ENCODE measurements at regions not wholly inside any gene's neighbourhood (a gene's known extent, or its start where the extent isn't known, plus 50 kb on each side); places are given as distances from the start of the nearest gene placed in this dataset.
"Not testable (repeated sequence)": the region's sequence is repeated elsewhere in the genome, so short reads cannot be mapped to it uniquely, and the experiment has no call there.

GRCh38 chr6:96345501-96345900 is 176.1 kb upstream of the UFL1 start:
- no peaks in the 10 kb centered on the region for H3K4me1 ChIP-seq (ENCODE audit: control insufficient read depth, insufficient read depth, low read length)
- WGBS (ENCODE audit: insufficient coverage) = no CpG with 5 or more reads among the region's 3 CpGs
- no peak overlapping the region for H3K27ac ChIP-seq (ENCODE audit: low read length)
- H3K27me3 ChIP-seq (ENCODE audit: control insufficient read depth, insufficient read depth, low read length) = no peaks in the 10 kb centered on the region
- H3K9me3 ChIP-seq (replicated peaks; ENCODE audit: control insufficient read depth, low read depth, low read length) = peaks cover 4% of the 10 kb centered on the region
- no peak for DNase-seq
- H3K36me3 ChIP-seq (ENCODE audit: control insufficient read depth, insufficient read depth, low read length) = no peaks in the 10 kb centered on the region
- H3K4me3 ChIP-seq (ENCODE audit: low read length) = no peak overlapping the region

- no CpG with 5 or more reads among the region's 1 CpG for WGBS (ENCODE audit: insufficient coverage)
- H3K27ac ChIP-seq (ENCODE audit: low read length) = no peak overlapping the region
- no peaks in the 10 kb centered on the region for H3K9me3 ChIP-seq (replicated peaks; ENCODE audit: control insufficient read depth, low read depth, low read length)
- H3K27me3 ChIP-seq (ENCODE audit: control insufficient read depth, insufficient read depth, low read length) = no peaks in the 10 kb centered on the region
- H3K4me3 ChIP-seq (ENCODE audit: low read length) = no peak overlapping the region
- DNase-seq = no peak
- H3K36me3 ChIP-seq (ENCODE audit: control insufficient read depth, insufficient read depth, low read length) = no peaks in the 10 kb centered on the region
- no peaks in the 10 kb centered on the region for H3K4me1 ChIP-seq (ENCODE audit: control insufficient read depth, insufficient read depth, low read length)
Observed at GRCh38 chr6:96381246-96381645, 140.4 kb upstream of the UFL1 start.

- Histone ChIP-seq H3K27ac (ENCODE audit: low read length) (no peak overlapping the region), H3K27me3 (ENCODE audit: control insufficient read depth, insufficient read depth, low read length) (no peaks in the 10 kb centered on the region), H3K4me3 (ENCODE audit: low read length) (no peak overlapping the region), H3K9me3 (replicated peaks; ENCODE audit: control insufficient read depth, low read depth, low read length) (no peaks in the 10 kb centered on the region), H3K36me3 (ENCODE audit: control insufficient read depth, insufficient read depth, low read length) (no peaks in the 10 kb centered on the region), H3K4me1 (ENCODE audit: control insufficient read depth, insufficient read depth, low read length) (peaks cover 2% of the 10 kb centered on the region)
- WGBS (ENCODE audit: insufficient coverage) = no CpG with 5 or more reads among the region's 9 CpGs
- DNase-seq = peak; percentile 55
Observed at GRCh38 chr6:96391776-96392360, 129.7 kb upstream of the UFL1 start.

- H3K9me3 ChIP-seq (replicated peaks; ENCODE audit: control insufficient read depth, low read depth, low read length) = peaks cover 2% of the 10 kb centered on the region
- H3K4me1 ChIP-seq (ENCODE audit: control insufficient read depth, insufficient read depth, low read length) = peaks cover 2% of the 10 kb centered on the region
- H3K27me3 ChIP-seq (ENCODE audit: control insufficient read depth, insufficient read depth, low read length) = no peaks in the 10 kb centered on the region
- H3K4me3 ChIP-seq (ENCODE audit: low read length) = no peak overlapping the region
- DNase-seq = peak; percentile 36
- no CpG with 5 or more reads among the region's 3 CpGs for WGBS (ENCODE audit: insufficient coverage)
- H3K27ac ChIP-seq (ENCODE audit: low read length) = no peak overlapping the region
- H3K36me3 ChIP-seq (ENCODE audit: control insufficient read depth, insufficient read depth, low read length) = no peaks in the 10 kb centered on the region
Observed at GRCh38 chr6:96394727-96395126, 126.9 kb upstream of the UFL1 start.

- Histone ChIP-seq H3K27ac (ENCODE audit: low read length) (no peak overlapping the region), H3K36me3 (ENCODE audit: control insufficient read depth, insufficient read depth, low read length) (no peaks in the 10 kb centered on the region), H3K27me3 (ENCODE audit: control insufficient read depth, insufficient read depth, low read length) (no peaks in the 10 kb centered on the region), H3K4me3 (ENCODE audit: low read length) (no peak overlapping the region), H3K4me1 (ENCODE audit: control insufficient read depth, insufficient read depth, low read length) (no peaks in the 10 kb centered on the region), H3K9me3 (replicated peaks; ENCODE audit: control insufficient read depth, low read depth, low read length) (no peaks in the 10 kb centered on the region)
- DNase-seq = no peak
- no CpG with 5 or more reads among the region's 1 CpG for WGBS (ENCODE audit: insufficient coverage)
Observed at GRCh38 chr6:96410467-96410866, 111.1 kb upstream of the UFL1 start.

- H3K9me3 ChIP-seq (replicated peaks; ENCODE audit: control insufficient read depth, low read depth, low read length) = peaks cover 3% of the 10 kb centered on the region
- no peaks in the 10 kb centered on the region for H3K36me3 ChIP-seq (ENCODE audit: control insufficient read depth, insufficient read depth, low read length)
- H3K27me3 ChIP-seq (ENCODE audit: control insufficient read depth, insufficient read depth, low read length) = no peaks in the 10 kb centered on the region
- H3K27ac ChIP-seq (ENCODE audit: low read length) = no peak overlapping the region
- DNase-seq = no peak
- 50% methylated on average over 1 of the region's 1 CpG for WGBS (ENCODE audit: insufficient coverage)
- no peaks in the 10 kb centered on the region for H3K4me1 ChIP-seq (ENCODE audit: control insufficient read depth, insufficient read depth, low read length)
- no peak overlapping the region for H3K4me3 ChIP-seq (ENCODE audit: low read length)
Observed at GRCh38 chr6:96420294-96420693, 101.3 kb upstream of the UFL1 start.

GRCh38 chr6:96433950-96434349 is 87.7 kb upstream of the UFL1 start:
- Histone ChIP-seq H3K4me1 (ENCODE audit: control insufficient read depth, insufficient read depth, low read length) (no peaks in the 10 kb centered on the region), H3K27me3 (ENCODE audit: control insufficient read depth, insufficient read depth, low read length) (no peaks in the 10 kb centered on the region), H3K27ac (ENCODE audit: low read length) (no peak overlapping the region), H3K9me3 (replicated peaks; ENCODE audit: control insufficient read depth, low read depth, low read length) (peaks cover 26% of the 10 kb centered on the region), H3K36me3 (ENCODE audit: control insufficient read depth, insufficient read depth, low read length) (no peaks in the 10 kb centered on the region), H3K4me3 (ENCODE audit: low read length) (no peak overlapping the region)
- WGBS (ENCODE audit: insufficient coverage) = 100% methylated on average over 1 of the region's 2 CpGs
- DNase-seq = no peak

GRCh38 chr6:96436398-96436797 is 85.2 kb upstream of the UFL1 start:
- WGBS (ENCODE audit: insufficient coverage) = 58% methylated on average over 4 of the region's 4 CpGs
- no peak for DNase-seq

GRCh38 chr6:96437228-96437627 is 84.4 kb upstream of the UFL1 start:
- not testable (repeated sequence) for H3K4me1 ChIP-seq (ENCODE audit: control insufficient read depth, insufficient read depth, low read length); H3K4me3 ChIP-seq (ENCODE audit: low read length); H3K36me3 ChIP-seq (ENCODE audit: control insufficient read depth, insufficient read depth, low read length); DNase-seq; H3K27me3 ChIP-seq (ENCODE audit: control insufficient read depth, insufficient read depth, low read length); H3K27ac ChIP-seq (ENCODE audit: low read length)
- H3K9me3 ChIP-seq (replicated peaks; ENCODE audit: control insufficient read depth, low read depth, low read length) = peaks cover 22% of the 10 kb centered on the region
- 86% methylated on average over 3 of the region's 6 CpGs for WGBS (ENCODE audit: insufficient coverage)

More at GRCh38 chr6:96436398-96436797, 85.2 kb upstream of the UFL1 start:
- no peak overlapping the region for H3K27ac ChIP-seq (ENCODE audit: low read length)
- H3K4me1 ChIP-seq (ENCODE audit: control insufficient read depth, insufficient read depth, low read length) = no peaks in the 10 kb centered on the region
- no peaks in the 10 kb centered on the region for H3K27me3 ChIP-seq (ENCODE audit: control insufficient read depth, insufficient read depth, low read length)
- H3K36me3 ChIP-seq (ENCODE audit: control insufficient read depth, insufficient read depth, low read length) = no peaks in the 10 kb centered on the region
- H3K4me3 ChIP-seq (ENCODE audit: low read length) = no peak overlapping the region
- H3K9me3 ChIP-seq (replicated peaks; ENCODE audit: control insufficient read depth, low read depth, low read length) = peaks cover 22% of the 10 kb centered on the region

GRCh38 chr6:96450082-96450769 is 71.4 kb upstream of the UFL1 start:
- no peaks in the 10 kb centered on the region for H3K36me3 ChIP-seq (ENCODE audit: control insufficient read depth, insufficient read depth, low read length)
- no peaks in the 10 kb centered on the region for H3K4me1 ChIP-seq (ENCODE audit: control insufficient read depth, insufficient read depth, low read length)
- peak; percentile 90 for DNase-seq
- H3K4me3 ChIP-seq (ENCODE audit: low read length) = no peak overlapping the region
- H3K27me3 ChIP-seq (ENCODE audit: control insufficient read depth, insufficient read depth, low read length) = no peaks in the 10 kb centered on the region
- 40% methylated on average over 1 of the region's 5 CpGs for WGBS (ENCODE audit: insufficient coverage)
- peaks cover 5% of the 10 kb centered on the region for H3K9me3 ChIP-seq (replicated peaks; ENCODE audit: control insufficient read depth, low read depth, low read length)
- peak overlapping the region; percentile 1 for H3K27ac ChIP-seq (ENCODE audit: low read length)

GRCh38 chr6:96450770-96451130 is 70.9 kb upstream of the UFL1 start:
- H3K4me1 ChIP-seq (ENCODE audit: control insufficient read depth, insufficient read depth, low read length) = no peaks in the 10 kb centered on the region
- H3K4me3 ChIP-seq (ENCODE audit: low read length) = no peak overlapping the region
- peak; percentile 50 for DNase-seq
- H3K27ac ChIP-seq (ENCODE audit: low read length) = peak overlapping the region; percentile 1
- peaks cover 2% of the 10 kb centered on the region for H3K9me3 ChIP-seq (replicated peaks; ENCODE audit: control insufficient read depth, low read depth, low read length)
- no peaks in the 10 kb centered on the region for H3K27me3 ChIP-seq (ENCODE audit: control insufficient read depth, insufficient read depth, low read length)
- no peaks in the 10 kb centered on the region for H3K36me3 ChIP-seq (ENCODE audit: control insufficient read depth, insufficient read depth, low read length)

All from muscle of leg (tissue), 3 donors.